ENCODE measurements at regions not wholly inside any gene's neighbourhood (a gene's known extent, or its start where the extent isn't known, plus 50 kb on each side); places are given as distances from the start of the nearest gene placed in this dataset.
"Not testable (repeated sequence)": the region's sequence is repeated elsewhere in the genome, so short reads cannot be mapped to it uniquely, and the experiment has no call there.

DNA sequence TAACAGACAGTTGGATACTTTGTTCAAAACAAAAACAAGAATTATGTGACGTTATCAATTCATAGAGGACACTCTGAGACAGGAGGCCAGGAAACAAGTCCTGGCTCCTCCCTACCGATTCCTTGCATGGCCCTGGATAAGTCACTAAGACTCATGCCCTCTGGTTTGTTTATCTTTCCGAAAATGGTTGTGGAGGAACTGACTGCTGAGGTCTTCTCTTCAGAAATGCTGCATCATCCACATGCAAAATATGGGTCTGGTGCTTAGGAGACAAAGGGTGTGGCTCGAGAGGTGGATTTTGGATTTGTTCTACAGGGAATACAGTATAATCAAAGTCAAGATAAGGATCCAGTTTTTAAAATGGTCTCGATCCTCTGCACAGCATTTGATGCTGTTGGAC, 130.9 kb downstream of the RELL1 start:
- Histone ChIP-seq H3K4me2 (ENCODE audit: control insufficient read depth, extremely low read depth, insufficient read depth, low read depth, low read length) (no peak overlapping the region), H3K4me1 (ENCODE audit: control insufficient read depth, extremely low read depth, insufficient read depth, low read length) (no peaks in the 10 kb centered on the region), H3K9ac (ENCODE audit: control insufficient read depth, extremely low read depth, insufficient read depth, low read length) (no peak overlapping the region), H4K20me1 (ENCODE audit: control insufficient read depth, extremely low read depth, insufficient read depth, low read length) (no peaks in the 10 kb centered on the region), H3K4me3 (ENCODE audit: control insufficient read depth in 2 of 3, extremely low read depth in 1 of 3, insufficient read depth in 2 of 3, low read depth in 1 of 3, low read length in 3 of 3) (no peak overlapping the region), H3K27ac (ENCODE audit: control insufficient read depth, insufficient read depth, low read length) (no peak overlapping the region), H3K9me1 (ENCODE audit: control insufficient read depth, extremely low read depth, insufficient read depth, low read length) (no peaks in the 10 kb centered on the region), H3K27me3 (ENCODE audit: control insufficient read depth, extremely low read depth, insufficient read depth, low read length) (no peaks in the 10 kb centered on the region), H3K9me3 (ENCODE audit: control insufficient read depth, low read depth, low read length) (peaks cover 2% of the 10 kb centered on the region), H2AFZ (ENCODE audit: control insufficient read depth, low read length) (no peak overlapping the region), H3K36me3 (ENCODE audit: control insufficient read depth in 2 of 2, extremely low read depth in 1 of 2, insufficient read depth in 2 of 2, low read length in 2 of 2) (no peaks in the 10 kb centered on the region), H3K79me2 (ENCODE audit: control insufficient read depth, insufficient read depth, low read length) (no peaks in the 10 kb centered on the region)
- no peak for DNase-seq (ENCODE audit: low read depth, low spot score)
- dilution Hi-C loops (cut with MboI; ENCODE audit: extremely low pct_ligation_motif_present, low sequenced_read_pairs): no loop called here
- FAIRE-seq: no peak
- TF ChIP-seq EZH2 (IDR thresholded peaks at IDR 0.05; ENCODE audit: low read length) (no peak), CTCF (optimal IDR thresholded peaks at IDR 0.05 in 1 of 3, IDR thresholded peaks at IDR 0.05 in 1 of 3, conservative IDR thresholded peaks at IDR 0.05 in 1 of 3; ENCODE audit: extremely low read depth in 1 of 3, insufficient read depth in 2 of 3, low read length in 3 of 3) (no peak)

- dilution Hi-C loops (cut with MboI; ENCODE audit: extremely low pct_ligation_motif_present, low sequenced_read_pairs); FAIRE-seq; H3K9ac ChIP-seq (ENCODE audit: control insufficient read depth, extremely low read depth, insufficient read depth, low read length); H3K79me2 ChIP-seq (ENCODE audit: control insufficient read depth, insufficient read depth, low read length); H3K27me3 ChIP-seq (ENCODE audit: control insufficient read depth, extremely low read depth, insufficient read depth, low read length); H3K9me1 ChIP-seq (ENCODE audit: control insufficient read depth, extremely low read depth, insufficient read depth, low read length); DNase-seq (ENCODE audit: low read depth, low spot score); H3K36me3 ChIP-seq (ENCODE audit: control insufficient read depth in 2 of 2, extremely low read depth in 1 of 2, insufficient read depth in 2 of 2, low read length in 2 of 2); H3K4me1 ChIP-seq (ENCODE audit: control insufficient read depth, extremely low read depth, insufficient read depth, low read length); H4K20me1 ChIP-seq (ENCODE audit: control insufficient read depth, extremely low read depth, insufficient read depth, low read length); H3K27ac ChIP-seq (ENCODE audit: control insufficient read depth, insufficient read depth, low read length); H3K4me3 ChIP-seq (ENCODE audit: control insufficient read depth in 2 of 3, extremely low read depth in 1 of 3, insufficient read depth in 2 of 3, low read depth in 1 of 3, low read length in 3 of 3); H3K4me2 ChIP-seq (ENCODE audit: control insufficient read depth, extremely low read depth, insufficient read depth, low read depth, low read length); H3K9me3 ChIP-seq (ENCODE audit: control insufficient read depth, low read depth, low read length); H2AFZ ChIP-seq (ENCODE audit: control insufficient read depth, low read length): not testable (repeated sequence)
Observed at GRCh38 chr4:37549866-37550265, 136.3 kb downstream of the RELL1 start.

GRCh38 chr4:37549041-37549440, 137.1 kb downstream of the RELL1 start:
- dilution Hi-C loops (cut with MboI; ENCODE audit: extremely low pct_ligation_motif_present, low sequenced_read_pairs): no loop called here
- Histone ChIP-seq H3K27ac (ENCODE audit: control insufficient read depth, insufficient read depth, low read length) (no peak overlapping the region), H3K79me2 (ENCODE audit: control insufficient read depth, insufficient read depth, low read length) (no peaks in the 10 kb centered on the region), H3K4me2 (ENCODE audit: control insufficient read depth, extremely low read depth, insufficient read depth, low read depth, low read length) (no peak overlapping the region), H3K9me1 (ENCODE audit: control insufficient read depth, extremely low read depth, insufficient read depth, low read length) (no peaks in the 10 kb centered on the region), H3K27me3 (ENCODE audit: control insufficient read depth, extremely low read depth, insufficient read depth, low read length) (no peaks in the 10 kb centered on the region), H3K4me1 (ENCODE audit: control insufficient read depth, extremely low read depth, insufficient read depth, low read length) (peaks cover 6% of the 10 kb centered on the region), H2AFZ (ENCODE audit: control insufficient read depth, low read length) (no peak overlapping the region), H3K36me3 (ENCODE audit: control insufficient read depth in 2 of 2, extremely low read depth in 1 of 2, insufficient read depth in 2 of 2, low read length in 2 of 2) (no peaks in the 10 kb centered on the region), H3K9me3 (ENCODE audit: control insufficient read depth, low read depth, low read length) (peaks cover 2% of the 10 kb centered on the region), H3K9ac (ENCODE audit: control insufficient read depth, extremely low read depth, insufficient read depth, low read length) (no peak overlapping the region), H3K4me3 (ENCODE audit: control insufficient read depth in 2 of 3, extremely low read depth in 1 of 3, insufficient read depth in 2 of 3, low read depth in 1 of 3, low read length in 3 of 3) (no peak overlapping the region), H4K20me1 (ENCODE audit: control insufficient read depth, extremely low read depth, insufficient read depth, low read length) (no peaks in the 10 kb centered on the region)
- DNase-seq (ENCODE audit: low read depth, low spot score) (peak; percentile 76), FAIRE-seq (peak; percentile 58)
- TF ChIP-seq CTCF (optimal IDR thresholded peaks at IDR 0.05 in 1 of 3, IDR thresholded peaks at IDR 0.05 in 1 of 3, conservative IDR thresholded peaks at IDR 0.05 in 1 of 3; ENCODE audit: extremely low read depth in 1 of 3, insufficient read depth in 2 of 3, low read length in 3 of 3): no peak
- no peak for TF ChIP-seq EZH2 (IDR thresholded peaks at IDR 0.05; ENCODE audit: low read length)
